SK-N-SH (cell line): ENCODE measurements at regions not wholly inside any gene's neighbourhood (a gene's known extent, or its start where the extent isn't known, plus 50 kb on each side); places are given as distances from the start of the nearest gene placed in this dataset.

Experiments used
- EZH2phosphoT487 ChIP-seq: fragments of 200-600 bp; sonication (generic); IDR thresholded peaks from 2 replicates; pipeline ENCODE4 v1.6.1; 2017; ENCODE audit warnings: low read depth, mixed run types, mild to moderate bottlenecking, antibody characterized with exemption, moderate library complexity, borderline replicate concordance
- FOSL2 ChIP-seq: IDR thresholded peaks from 2 replicates; pipeline ENCODE4 v1.4.0; 2012; ENCODE audit warnings: low read depth, mild to moderate bottlenecking, moderate library complexity, borderline replicate concordance
- TAF1 ChIP-seq: IDR thresholded peaks from 2 replicates; pipeline ENCODE4 v1.6.1; 2012; ENCODE audit warnings: low read depth, mild to moderate bottlenecking, low read length, moderate library complexity, borderline replicate concordance
- TF ChIP-seq, protein P1 (sequence below): fragments of 200-600 bp; sonication (generic); IDR thresholded peaks from 2 replicates; pipeline ENCODE4 v1.6.1; 2017; ENCODE audit warnings: antibody characterized with exemption, mild to moderate bottlenecking, moderate library complexity

DNA sequence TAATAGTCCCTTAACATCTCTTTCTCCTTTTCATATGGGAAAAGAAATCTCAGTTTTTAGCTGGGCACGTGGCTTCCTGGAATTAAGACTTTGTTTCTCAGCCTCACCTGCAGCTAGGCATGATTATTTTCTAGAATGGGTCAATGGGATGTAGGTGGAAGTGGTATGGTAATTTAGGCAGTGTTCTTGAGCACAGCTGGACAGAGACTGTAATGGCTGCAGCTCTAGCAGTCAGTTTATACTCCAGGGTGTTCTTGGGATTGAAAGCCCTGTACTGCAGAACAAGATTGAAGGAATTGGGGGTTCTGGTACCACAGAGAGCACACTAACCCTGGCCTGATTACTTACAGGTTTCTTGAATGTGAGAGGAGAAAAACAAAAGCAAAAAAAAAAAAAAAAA, 455.9 kb upstream of the ZNF608 start:
- TF ChIP-seq, protein P1, sequence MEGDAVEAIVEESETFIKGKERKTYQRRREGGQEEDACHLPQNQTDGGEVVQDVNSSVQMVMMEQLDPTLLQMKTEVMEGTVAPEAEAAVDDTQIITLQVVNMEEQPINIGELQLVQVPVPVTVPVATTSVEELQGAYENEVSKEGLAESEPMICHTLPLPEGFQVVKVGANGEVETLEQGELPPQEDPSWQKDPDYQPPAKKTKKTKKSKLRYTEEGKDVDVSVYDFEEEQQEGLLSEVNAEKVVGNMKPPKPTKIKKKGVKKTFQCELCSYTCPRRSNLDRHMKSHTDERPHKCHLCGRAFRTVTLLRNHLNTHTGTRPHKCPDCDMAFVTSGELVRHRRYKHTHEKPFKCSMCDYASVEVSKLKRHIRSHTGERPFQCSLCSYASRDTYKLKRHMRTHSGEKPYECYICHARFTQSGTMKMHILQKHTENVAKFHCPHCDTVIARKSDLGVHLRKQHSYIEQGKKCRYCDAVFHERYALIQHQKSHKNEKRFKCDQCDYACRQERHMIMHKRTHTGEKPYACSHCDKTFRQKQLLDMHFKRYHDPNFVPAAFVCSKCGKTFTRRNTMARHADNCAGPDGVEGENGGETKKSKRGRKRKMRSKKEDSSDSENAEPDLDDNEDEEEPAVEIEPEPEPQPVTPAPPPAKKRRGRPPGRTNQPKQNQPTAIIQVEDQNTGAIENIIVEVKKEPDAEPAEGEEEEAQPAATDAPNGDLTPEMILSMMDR: no peak
- TF ChIP-seq TAF1: no peak
- TF ChIP-seq EZH2phosphoT487: no peak
- no peak for TF ChIP-seq FOSL2
